Endothelial cell of umbilical vein (primary cell): ENCODE measurements at regions not wholly inside any gene's neighbourhood (a gene's known extent, or its start where the extent isn't known, plus 50 kb on each side); places are given as distances from the start of the nearest gene placed in this dataset.

ENCODE experiments used
- BruUV-seq: library from RNA; stranded (reverse); fragments of 400-500 nt; replicated peaks from 2 replicates; lab custom pipeline; 2021; lab: Mats Ljungman, UMichigan
- CTCF ChIA-PET: fragments of 300-600, 350-600 bp; sonication (Branson Sonifier 250); formaldehyde crosslinking; loops from one replicate; lab custom pipeline; 2021; ENCODE audit warnings: antibody characterized with exemption, inconsistent platforms; lab: Charles Lee
- POLR2A ChIA-PET: fragments of 300-600, 350-600 bp; sonication (Branson Sonifier 250); formaldehyde crosslinking; loops from one replicate; lab custom pipeline; 2021; ENCODE audit warnings: antibody characterized with exemption, inconsistent platforms; lab: Charles Lee
- DNase-seq: peaks from one replicate; pipeline ENCODE4 v3.0.0-alpha.2; 2011; ENCODE audit warnings: low read depth, low spot score
- FAIRE-seq: peaks from 2 replicates; lab custom pipeline; 2011; peaks lifted over from hg19 to GRCh38; lab: Jason Lieb, UNC
- H2AFZ ChIP-seq: 2 replicates; pipeline ENCODE4 v1.6.0; 2012; ENCODE audit warnings: low read depth, low read length, control low read depth, inconsistent platforms
- H3K27ac ChIP-seq: 2 replicates; pipeline ENCODE4 v1.5.1; 2011; ENCODE audit warnings: low read depth, mild to moderate bottlenecking, control low read depth, low read length, moderate library complexity; ENCODE audit not compliant: insufficient read depth
- H3K27me3 ChIP-seq, 2 experiments: 2 replicates each; pipeline versions ENCODE4 v1.6.0 to v1.6.1; 2011; ENCODE audit warnings: low read length in 2 of 2, mixed read lengths in 1 of 2; ENCODE audit not compliant: control insufficient read depth in 2 of 2, insufficient read depth in 2 of 2
- H3K36me3 ChIP-seq, 2 experiments: 2 replicates in 1 of 2; 3 replicates in 1 of 2; pipeline ENCODE4 v1.5.1; 2011; ENCODE audit warnings: low read length in 2 of 2, mild to moderate bottlenecking in 1 of 2, moderate library complexity in 1 of 2; ENCODE audit not compliant: control insufficient read depth in 2 of 2, insufficient read depth in 2 of 2; ENCODE audit errors: extremely low read depth in 1 of 2
- H3K4me1 ChIP-seq: 3 replicates; pipeline ENCODE4 v1.5.1; 2011; ENCODE audit warnings: mild to moderate bottlenecking, low read length; ENCODE audit not compliant: control insufficient read depth, insufficient read depth; ENCODE audit errors: extremely low read depth
- H3K4me2 ChIP-seq: 2 replicates; pipeline ENCODE4 v1.6.1; 2011; ENCODE audit warnings: low read length, control low read depth, mixed read lengths; ENCODE audit not compliant: insufficient read depth
- H3K4me3 ChIP-seq, 3 experiments: fragments of 200-600 bp in 1 of 3; sonication (generic), shearing (Covaris generic) in 1 of 3; replicated peaks in 1 of 3; 2 replicates each; pipeline ENCODE4 v1.5.1; 2011 to 2016; ENCODE audit warnings: control low read depth in 3 of 3, low read length in 3 of 3, mild to moderate bottlenecking in 2 of 3, inconsistent platforms in 1 of 3, low read depth in 1 of 3, moderate library complexity in 1 of 3; ENCODE audit not compliant: insufficient read depth in 1 of 3
- H3K79me2 ChIP-seq: 2 replicates; pipeline ENCODE4 v1.6.0; 2012; ENCODE audit warnings: low read length, inconsistent platforms; ENCODE audit not compliant: control insufficient read depth, insufficient read depth
- H3K9ac ChIP-seq: replicated peaks from 2 replicates; pipeline ENCODE3; 2011; ENCODE audit warnings: low read length, control low read depth; ENCODE audit not compliant: insufficient read depth; ENCODE audit errors: extremely low read depth
- H3K9me1 ChIP-seq: replicated peaks from 3 replicates; pipeline ENCODE4 v1.6.0; 2011; ENCODE audit warnings: mild to moderate bottlenecking, low read length; ENCODE audit not compliant: control insufficient read depth, insufficient read depth; ENCODE audit errors: extremely low read depth
- H3K9me3 ChIP-seq: replicated peaks from 2 replicates; pipeline ENCODE4 v1.5.1; 2012; ENCODE audit warnings: low read length, inconsistent platforms; ENCODE audit not compliant: control insufficient read depth, insufficient read depth
- H4K20me1 ChIP-seq: replicated peaks from 2 replicates; pipeline ENCODE3; 2011; ENCODE audit warnings: mild to moderate bottlenecking, low read length; ENCODE audit not compliant: control insufficient read depth, insufficient read depth; ENCODE audit errors: extremely low read depth
- CTCF ChIP-seq, 2 donors: IDR thresholded peaks; 1 replicate in 1 of 2; 2 replicates in 1 of 2; pipeline ENCODE4 v1.5.1; 2011; ENCODE audit warnings: low read length in 2 of 2, mild to moderate bottlenecking in 2 of 2, moderate library complexity in 2 of 2, control low read depth in 1 of 2, inconsistent platforms in 1 of 2, low read depth in 1 of 2; ENCODE audit not compliant: insufficient read depth in 1 of 2; ENCODE audit errors: extremely low read depth in 1 of 2
- EZH2 ChIP-seq: IDR thresholded peaks from 2 replicates; pipeline ENCODE4 v1.6.1; 2012; ENCODE audit warnings: borderline replicate concordance, low read depth, mild to moderate bottlenecking, moderate library complexity, low read length, inconsistent platforms; ENCODE audit not compliant: severe bottlenecking
- FOS ChIP-seq: IDR thresholded peaks from 2 replicates; pipeline ENCODE4 v1.6.1; 2011; ENCODE audit warnings: mild to moderate bottlenecking, low read length, moderate library complexity, borderline replicate concordance; ENCODE audit not compliant: insufficient read depth
- GATA2 ChIP-seq: IDR thresholded peaks from 2 replicates; pipeline ENCODE4 v1.7.0; 2011; ENCODE audit warnings: low read depth, mild to moderate bottlenecking, moderate library complexity, mixed read lengths, low read length; ENCODE audit not compliant: insufficient read length, insufficient read depth
- JUN ChIP-seq: IDR thresholded peaks from 2 replicates; pipeline ENCODE4 v1.6.1; 2011; ENCODE audit warnings: borderline replicate concordance, low read depth; ENCODE audit not compliant: insufficient read length, insufficient read depth
- MAX ChIP-seq: IDR thresholded peaks from 2 replicates; pipeline ENCODE4 v1.6.1; 2011; ENCODE audit not compliant: insufficient read depth, insufficient read length
- MYC ChIP-seq: IDR thresholded peaks from one replicate; pipeline ENCODE4 v1.6.1; 2011; ENCODE audit warnings: mild to moderate bottlenecking, low read depth, low read length
- POLR2A ChIP-seq: IDR thresholded peaks from 2 replicates; pipeline ENCODE4 v1.6.1; 2012; ENCODE audit warnings: low read depth, mild to moderate bottlenecking, control low read depth, low read length
- POLR2AphosphoS5 ChIP-seq: IDR thresholded peaks from 2 replicates; pipeline ENCODE4 v1.6.1; 2012; ENCODE audit warnings: low read depth, mild to moderate bottlenecking, control low read depth, low read length, moderate library complexity; ENCODE audit not compliant: insufficient read depth
- dilution Hi-C: fragments of 300-500 bp; cut with MboI; formaldehyde crosslinking; loops from one replicate; pipeline ENCODE4 v1.15.0; 2019; ENCODE audit warnings: low sequenced_read_pairs; ENCODE audit not compliant: extremely low pct_ligation_motif_present
- intact Hi-C: fragments of 100-400 bp; cut with micrococcal nuclease; formaldehyde crosslinking; loops from one replicate; pipeline ENCODE4 v1.10.0; 2022

- CTCF ChIA-PET = no interaction called here
- intact Hi-C loops (no loop called here), dilution Hi-C loops (no loop called here)
- DNase-seq (peak; percentile 6), FAIRE-seq (no peak)
- Histone ChIP-seq H3K9ac (no peak overlapping the region), H3K27ac (no peak overlapping the region), H3K9me3 (no peaks in the 10 kb centered on the region), H3K4me1 (no peaks in the 10 kb centered on the region), H3K4me3 (no peak overlapping the region), H4K20me1 (no peaks in the 10 kb centered on the region), H3K79me2 (no peaks in the 10 kb centered on the region), H3K36me3 (no peaks in the 10 kb centered on the region), H3K27me3 (peaks cover 0 to 2% of the 10 kb centered on the region in 2 experiments), H2AFZ (no peak overlapping the region), H3K4me2 (no peak overlapping the region), H3K9me1 (no peaks in the 10 kb centered on the region)
- no TSS peak for BruUV-seq
- POLR2A ChIA-PET = no interaction called here
- TF ChIP-seq FOS = no peak
- no peak for TF ChIP-seq MYC
- TF ChIP-seq EZH2 = no peak
- no peak for TF ChIP-seq JUN
- no peak for TF ChIP-seq GATA2
- no peak for TF ChIP-seq POLR2AphosphoS5
- no peak for TF ChIP-seq POLR2A
- no peak for TF ChIP-seq CTCF (IDR thresholded peaks at IDR 0.05; ENCODE audit: extremely low read depth in 1 of 2, insufficient read depth in 1 of 2, low read depth in 1 of 2, low read length in 2 of 2)
- TF ChIP-seq MAX = no peak
These were observed 83.7 kb upstream of the NEO1 start for GRCh38 chr15:72968531-72968922.
